Coronary artery (tissue), 2 donors: ENCODE measurements at regions not wholly inside any gene's neighbourhood (a gene's known extent, or its start where the extent isn't known, plus 50 kb on each side); places are given as distances from the start of the nearest gene placed in this dataset.

Source experiments
- DNase-seq: peaks from one replicate; pipeline ENCODE4 v3.0.0-alpha.2; 2017; ENCODE audit warnings: low spot score
- H3K27ac ChIP-seq, 2 donors: fragments of 200-600 bp; sonication (generic); one replicate each; pipeline ENCODE4 v1.5.1; 2016 to 2019
- H3K4me3 ChIP-seq: fragments of 200-600 bp; sonication (generic); 2 replicates; pipeline ENCODE4 v1.5.1; 2016; ENCODE audit warnings: mild to moderate bottlenecking, moderate library complexity
- CTCF ChIP-seq: fragments of 200-600 bp; sonication (generic); IDR thresholded peaks from one replicate; pipeline ENCODE4 v1.5.1; 2019; ENCODE audit warnings: antibody characterized with exemption

GRCh38 chr17:63358111-63358839 lies 87.8 kb downstream of the CYB561 start:
- H3K27ac ChIP-seq: peak overlapping the region in 1 of 2 donors; percentile 11
- TF ChIP-seq CTCF: no peak
- DNase-seq: no peak
- H3K4me3 ChIP-seq: no peak overlapping the region

- no peak for DNase-seq
- no peak for TF ChIP-seq CTCF
- Histone ChIP-seq H3K27ac (no peak overlapping the region), H3K4me3 (no peak overlapping the region)
Measured at GRCh38 chr17:63358956-63359355, 87.2 kb downstream of the CYB561 start.

- Histone ChIP-seq H3K4me3 (no peak overlapping the region), H3K27ac (no peak overlapping the region)
- TF ChIP-seq CTCF: no peak
- no peak for DNase-seq
Measured at GRCh38 chr17:63361182-63361581, 84.9 kb downstream of the CYB561 start.

- no peak for TF ChIP-seq CTCF
- Histone ChIP-seq H3K4me3 (no peak overlapping the region), H3K27ac (no peak overlapping the region)
- DNase-seq: no peak
Measured at GRCh38 chr17:63362115-63362514, 84.0 kb downstream of the CYB561 start.

- no peak for TF ChIP-seq CTCF
- no peak overlapping the region for H3K27ac ChIP-seq
- no peak for DNase-seq
- no peak overlapping the region for H3K4me3 ChIP-seq
Measured at GRCh38 chr17:63364387-63364786, 81.7 kb downstream of the CYB561 start.

GRCh38 chr17:63364944-63365343 lies 81.2 kb downstream of the CYB561 start:
- Histone ChIP-seq H3K27ac (no peak overlapping the region), H3K4me3 (no peak overlapping the region)
- no peak for TF ChIP-seq CTCF
- no peak for DNase-seq

GRCh38 chr17:63365366-63366240 lies 80.5 kb downstream of the CYB561 start:
- no peak overlapping the region for H3K4me3 ChIP-seq

More at GRCh38 chr17:63365366-63366240, 80.5 kb downstream of the CYB561 start:
- H3K27ac ChIP-seq: no peak overlapping the region
- no peak for TF ChIP-seq CTCF
- DNase-seq: no peak
